ENCODE measurements at regions not wholly inside any gene's neighbourhood (a gene's known extent, or its start where the extent isn't known, plus 50 kb on each side); places are given as distances from the start of the nearest gene placed in this dataset.

DNA sequence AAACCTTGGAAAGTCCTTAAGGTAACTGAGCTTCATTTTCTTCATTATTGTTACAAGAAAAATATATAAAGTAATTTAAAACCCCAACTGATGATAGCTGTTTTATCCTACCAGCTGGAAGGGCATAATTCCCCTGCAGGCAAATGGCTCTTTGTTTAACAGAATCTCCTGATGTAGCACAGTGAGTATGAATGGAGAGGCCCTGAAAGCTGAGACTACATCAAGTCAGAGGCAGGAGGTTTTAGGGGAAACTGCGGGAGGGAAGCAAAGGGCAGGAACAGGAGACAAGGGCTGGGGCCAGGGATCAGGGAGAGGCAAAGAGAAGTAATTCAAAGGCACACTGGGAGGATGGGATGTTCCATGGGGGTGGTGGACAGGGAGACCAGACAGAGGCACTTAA, 119.0 kb upstream of the LRFN2 start:
- Histone ChIP-seq H3K27ac (ENCODE audit: low read depth, low read length) (no peak overlapping the region), H3K4me2 (ENCODE audit: insufficient read depth in 1 of 2, low read depth in 2 of 2, low read length in 2 of 2) (no peak overlapping the region), H2BK120ac (replicated peaks; ENCODE audit: low read depth, low read length) (no peak overlapping the region), H2AFZ (ENCODE audit: low read length) (peak overlapping the region; percentile 51; the same call in 1 of the 2 replicates), H2BK15ac (ENCODE audit: low read length) (no peak overlapping the region), H3K18ac (ENCODE audit: extremely low read depth, low read length) (no peak overlapping the region), H4K91ac (replicated peaks; ENCODE audit: insufficient read length, low read length) (no peak overlapping the region), H3K4me1 (replicated peaks in 1 of 4; ENCODE audit: control insufficient read depth in 3 of 4, insufficient read depth in 4 of 4, low read length in 3 of 4) (peaks cover 0 to 10% (median 2%) of the 10 kb centered on the region in 4 experiments; a peak in 4 of 7 replicates), H3K14ac (ENCODE audit: insufficient read length) (no peak overlapping the region), H3K4ac (replicated peaks; ENCODE audit: insufficient read length, low read depth, low read length) (no peak overlapping the region), H3K36me3 (ENCODE audit: control insufficient read depth in 2 of 4, insufficient read depth in 4 of 4, low read length in 3 of 4) (no peaks in the 10 kb centered on the region), H3K79me1 (ENCODE audit: low read depth, low read length) (no peaks in the 10 kb centered on the region), H4K5ac (ENCODE audit: insufficient read length, low read depth, low read length) (no peak overlapping the region), H2BK12ac (ENCODE audit: low read depth, low read length) (0 out of 2 replicates have a peak overlapping the region, but pooled peaks have one; percentile 9), H3K9me3 (ENCODE audit: insufficient read depth in 2 of 2, low read depth in 1 of 2, low read length in 1 of 2) (peaks cover 3 to 5% of the 10 kb centered on the region in 2 experiments; a peak in 1 of 4 replicates), H3K23me2 (ENCODE audit: low read depth, low read length) (no peaks in the 10 kb centered on the region), H3K27me3 (replicated peaks in 1 of 4; ENCODE audit: control insufficient read depth in 3 of 4, extremely low read depth in 1 of 4, insufficient read depth in 3 of 4, low read length in 3 of 4) (no peaks in the 10 kb centered on the region), H3K4me3 (ENCODE audit: extremely low read depth in 1 of 4, insufficient read depth in 2 of 4, low read depth in 3 of 4, low read length in 4 of 4) (no peak overlapping the region), H3K56ac (replicated peaks; ENCODE audit: insufficient read length, low read depth, low read length) (no peak overlapping the region), H4K8ac (ENCODE audit: extremely low read depth, insufficient read depth, low read length) (no peak overlapping the region), H4K20me1 (replicated peaks in 1 of 2; ENCODE audit: control insufficient read depth in 1 of 2, insufficient read depth in 2 of 2, low read length in 2 of 2) (no peaks in the 10 kb centered on the region), H3K9ac (replicated peaks in 1 of 4; ENCODE audit: extremely low read depth in 1 of 4, low read depth in 3 of 4, low read length in 3 of 4) (no peak overlapping the region), H3K79me2 (ENCODE audit: control insufficient read depth in 1 of 2, insufficient read depth in 2 of 2, low read length in 2 of 2) (no peaks in the 10 kb centered on the region), H2BK20ac (ENCODE audit: low read length) (no peak overlapping the region), H2BK5ac (ENCODE audit: low read depth, low read length) (no peak overlapping the region), H2AK5ac (ENCODE audit: low read depth, low read length) (no peak overlapping the region), H3K23ac (ENCODE audit: insufficient read length) (no peak overlapping the region)
- FAIRE-seq: no peak
- POLR2A ChIA-PET (ENCODE audit: partially characterized antibody): interaction anchor here (0.7 kb wide), 1 partner anchor 14 kb away, joined by 3 read pairs; no protein-coding TSS in a partner anchor
- 47% methylated on average over 1 of the region's 1 CpG; no CpG with 5 or more reads in 1 of the 2 experiments for WGBS, 2 experiments (ENCODE audit: extremely low coverage in 1 of 2, insufficient coverage in 1 of 2, insufficient read length in 1 of 2, insufficient replicate concordance in 2 of 2, low coverage in 1 of 2, low lambda C conversion rate in 2 of 2, missing lambda C conversion rate in 1 of 2)
- CTCF ChIA-PET (ENCODE audit: partially characterized antibody): interaction anchor here (0.9 to 2.2 kb wide), 12 partner anchors 9 to 137 kb away, joined by 3 to 8 read pairs (median 4); partner anchors contain the start of gene LRFN2
- DNase-seq (ENCODE audit: low read depth in 1 of 2, low spot score in 2 of 2): no peak
- no peak for TF ChIP-seq CTBP2 (IDR thresholded peaks at IDR 0.05; ENCODE audit: borderline replicate concordance, insufficient read depth, insufficient read length, low read length)
- TF ChIP-seq, protein P1, sequence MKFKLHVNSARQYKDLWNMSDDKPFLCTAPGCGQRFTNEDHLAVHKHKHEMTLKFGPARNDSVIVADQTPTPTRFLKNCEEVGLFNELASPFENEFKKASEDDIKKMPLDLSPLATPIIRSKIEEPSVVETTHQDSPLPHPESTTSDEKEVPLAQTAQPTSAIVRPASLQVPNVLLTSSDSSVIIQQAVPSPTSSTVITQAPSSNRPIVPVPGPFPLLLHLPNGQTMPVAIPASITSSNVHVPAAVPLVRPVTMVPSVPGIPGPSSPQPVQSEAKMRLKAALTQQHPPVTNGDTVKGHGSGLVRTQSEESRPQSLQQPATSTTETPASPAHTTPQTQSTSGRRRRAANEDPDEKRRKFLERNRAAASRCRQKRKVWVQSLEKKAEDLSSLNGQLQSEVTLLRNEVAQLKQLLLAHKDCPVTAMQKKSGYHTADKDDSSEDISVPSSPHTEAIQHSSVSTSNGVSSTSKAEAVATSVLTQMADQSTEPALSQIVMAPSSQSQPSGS (IDR thresholded peaks at IDR 0.05; ENCODE audit: low read length): no peak
